ENCODE measurements at regions not wholly inside any gene's neighbourhood (a gene's known extent, or its start where the extent isn't known, plus 50 kb on each side); places are given as distances from the start of the nearest gene placed in this dataset.

DNA sequence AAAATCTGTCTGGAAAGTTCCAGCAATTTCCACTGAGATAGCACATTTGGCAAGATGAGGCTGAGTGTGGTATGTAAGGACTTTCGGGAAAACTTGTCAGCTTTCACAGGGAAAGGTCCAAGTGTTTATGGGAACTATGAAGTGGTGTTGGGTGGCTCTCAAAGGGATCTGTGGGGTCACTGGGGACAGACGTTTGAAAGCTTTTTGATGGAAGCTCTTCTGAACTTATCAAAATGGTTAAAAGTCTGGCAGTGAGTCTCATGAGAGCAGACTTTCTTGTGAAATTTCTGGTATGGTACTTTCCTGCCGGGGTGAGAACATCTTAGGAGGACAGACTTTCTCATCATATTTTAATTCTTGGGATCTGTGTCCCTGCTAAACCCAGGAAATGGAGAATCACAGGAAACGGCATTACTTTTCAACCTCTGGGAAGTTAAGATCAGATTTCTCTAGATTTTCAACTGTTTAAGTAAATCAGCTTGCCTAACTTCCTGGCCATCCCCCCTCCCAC, 546.3 kb upstream of the ZEB2 start:
- TF ChIP-seq, protein P1, sequence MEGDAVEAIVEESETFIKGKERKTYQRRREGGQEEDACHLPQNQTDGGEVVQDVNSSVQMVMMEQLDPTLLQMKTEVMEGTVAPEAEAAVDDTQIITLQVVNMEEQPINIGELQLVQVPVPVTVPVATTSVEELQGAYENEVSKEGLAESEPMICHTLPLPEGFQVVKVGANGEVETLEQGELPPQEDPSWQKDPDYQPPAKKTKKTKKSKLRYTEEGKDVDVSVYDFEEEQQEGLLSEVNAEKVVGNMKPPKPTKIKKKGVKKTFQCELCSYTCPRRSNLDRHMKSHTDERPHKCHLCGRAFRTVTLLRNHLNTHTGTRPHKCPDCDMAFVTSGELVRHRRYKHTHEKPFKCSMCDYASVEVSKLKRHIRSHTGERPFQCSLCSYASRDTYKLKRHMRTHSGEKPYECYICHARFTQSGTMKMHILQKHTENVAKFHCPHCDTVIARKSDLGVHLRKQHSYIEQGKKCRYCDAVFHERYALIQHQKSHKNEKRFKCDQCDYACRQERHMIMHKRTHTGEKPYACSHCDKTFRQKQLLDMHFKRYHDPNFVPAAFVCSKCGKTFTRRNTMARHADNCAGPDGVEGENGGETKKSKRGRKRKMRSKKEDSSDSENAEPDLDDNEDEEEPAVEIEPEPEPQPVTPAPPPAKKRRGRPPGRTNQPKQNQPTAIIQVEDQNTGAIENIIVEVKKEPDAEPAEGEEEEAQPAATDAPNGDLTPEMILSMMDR (IDR thresholded peaks at IDR 0.05), result no peak
- no peak for TF ChIP-seq POLR2A (IDR thresholded peaks at IDR 0.05)

Measured in Peyer's patch (tissue), 4 donors.